ENCODE measurements at regions not wholly inside any gene's neighbourhood (a gene's known extent, or its start where the extent isn't known, plus 50 kb on each side); places are given as distances from the start of the nearest gene placed in this dataset.

DNA sequence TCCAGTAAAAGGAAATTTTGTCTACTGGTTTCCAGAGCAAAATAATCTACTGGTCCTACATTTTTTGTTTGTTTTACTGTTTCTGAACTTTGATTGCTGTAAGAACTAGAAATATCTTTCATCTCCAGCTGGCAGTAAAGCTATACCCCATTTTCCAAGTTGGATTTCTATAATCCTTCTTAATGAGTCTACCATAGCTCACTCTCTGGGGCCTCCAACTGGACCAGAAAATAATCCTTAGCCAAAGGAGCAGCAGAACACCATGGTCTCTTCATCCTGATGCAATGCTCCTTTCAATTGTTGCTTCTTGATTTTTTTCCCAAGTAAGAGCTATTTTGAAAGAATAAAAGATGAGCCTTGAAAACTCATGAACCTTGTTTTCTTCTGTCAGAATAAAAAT is 110.0 kb upstream of the COL11A1 start:
- TF ChIP-seq POLR2A (IDR thresholded peaks at IDR 0.05) (no peak), POLR2AphosphoS5 (IDR thresholded peaks at IDR 0.05) (no peak)
- TF ChIP-seq, protein P1, sequence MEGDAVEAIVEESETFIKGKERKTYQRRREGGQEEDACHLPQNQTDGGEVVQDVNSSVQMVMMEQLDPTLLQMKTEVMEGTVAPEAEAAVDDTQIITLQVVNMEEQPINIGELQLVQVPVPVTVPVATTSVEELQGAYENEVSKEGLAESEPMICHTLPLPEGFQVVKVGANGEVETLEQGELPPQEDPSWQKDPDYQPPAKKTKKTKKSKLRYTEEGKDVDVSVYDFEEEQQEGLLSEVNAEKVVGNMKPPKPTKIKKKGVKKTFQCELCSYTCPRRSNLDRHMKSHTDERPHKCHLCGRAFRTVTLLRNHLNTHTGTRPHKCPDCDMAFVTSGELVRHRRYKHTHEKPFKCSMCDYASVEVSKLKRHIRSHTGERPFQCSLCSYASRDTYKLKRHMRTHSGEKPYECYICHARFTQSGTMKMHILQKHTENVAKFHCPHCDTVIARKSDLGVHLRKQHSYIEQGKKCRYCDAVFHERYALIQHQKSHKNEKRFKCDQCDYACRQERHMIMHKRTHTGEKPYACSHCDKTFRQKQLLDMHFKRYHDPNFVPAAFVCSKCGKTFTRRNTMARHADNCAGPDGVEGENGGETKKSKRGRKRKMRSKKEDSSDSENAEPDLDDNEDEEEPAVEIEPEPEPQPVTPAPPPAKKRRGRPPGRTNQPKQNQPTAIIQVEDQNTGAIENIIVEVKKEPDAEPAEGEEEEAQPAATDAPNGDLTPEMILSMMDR (IDR thresholded peaks at IDR 0.05): no peak

All from upper lobe of left lung (tissue), 4 donors.